Fibroblast of skin of back (primary cell): ENCODE measurements at regions not wholly inside any gene's neighbourhood (a gene's known extent, or its start where the extent isn't known, plus 50 kb on each side); places are given as distances from the start of the nearest gene placed in this dataset.

ENCODE experiments used
- DNase-seq: peaks from one replicate; pipeline ENCODE4 v3.0.0-alpha.2; 2013

DNA sequence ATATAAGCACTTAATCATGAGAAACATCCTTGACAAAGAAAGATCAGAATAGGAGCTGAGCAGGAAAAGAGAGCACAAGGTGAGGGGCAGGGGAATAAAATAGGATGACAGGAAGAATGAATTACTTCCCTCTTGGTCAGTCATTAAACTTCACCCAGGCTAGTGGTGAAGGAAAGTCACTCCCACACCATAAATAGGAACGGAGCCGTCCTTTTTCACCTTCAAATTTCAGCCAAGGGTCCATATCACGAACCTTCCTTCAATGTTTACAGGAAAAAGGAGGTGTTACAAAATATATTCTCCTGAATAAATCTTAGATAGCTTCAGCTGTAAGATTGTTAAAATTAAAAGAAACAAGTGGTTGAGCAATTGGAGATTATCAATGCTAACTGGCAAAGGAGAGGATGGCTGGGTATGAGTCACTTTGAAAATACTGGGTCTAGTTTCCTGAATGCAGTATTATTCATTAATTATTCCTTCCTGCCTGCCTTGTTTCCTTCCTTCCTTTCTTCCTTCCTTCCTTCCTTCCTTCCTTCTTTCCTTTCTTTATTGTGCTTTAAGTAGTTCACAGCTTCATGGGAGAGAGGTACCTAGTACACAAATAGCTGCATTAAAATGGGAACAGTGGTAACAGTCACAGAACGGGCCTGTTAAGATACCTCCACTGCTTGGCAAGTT, 292.3 kb upstream of the ID2 start:
- peak; percentile 21 for DNase-seq

DNA sequence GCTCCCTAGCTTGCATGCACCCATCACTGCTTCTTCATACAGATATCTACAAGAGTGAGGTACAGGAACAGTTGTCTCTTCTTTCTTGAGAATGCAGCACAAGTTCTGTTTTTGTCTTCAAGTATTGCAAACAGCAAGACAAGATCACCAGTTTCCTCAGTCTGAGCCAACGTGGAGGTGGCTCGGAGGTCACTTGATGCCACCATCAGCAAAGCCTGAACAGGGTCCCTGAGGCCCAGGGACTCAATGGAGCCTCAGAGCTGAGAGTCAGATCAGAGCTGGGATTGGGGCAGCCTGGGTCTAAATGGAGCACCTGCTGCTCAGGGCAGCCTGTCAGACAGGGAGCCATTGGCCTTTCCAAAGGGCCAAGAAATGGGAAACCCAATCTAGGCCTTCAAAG, 290.7 kb upstream of the ID2 start:
- DNase-seq = no peak

DNA sequence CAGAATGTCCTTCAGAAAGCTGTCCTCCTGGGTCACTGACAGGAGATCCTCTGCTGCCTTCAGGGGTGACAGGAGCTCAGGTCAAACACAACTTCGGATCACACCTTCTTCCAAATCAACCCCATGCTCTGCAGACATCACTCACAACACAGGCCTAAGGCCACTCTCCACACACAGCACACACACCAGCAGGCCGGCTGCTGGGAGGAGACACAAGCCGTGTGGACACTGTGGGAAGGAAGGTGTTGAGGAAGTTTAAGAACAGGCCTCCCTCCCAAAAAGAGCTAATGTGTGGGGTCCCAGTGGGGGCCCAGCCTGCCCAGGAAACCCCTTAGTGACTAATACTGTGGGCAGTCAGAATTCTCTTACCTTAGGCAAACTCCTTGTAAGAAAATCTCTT, 290.3 kb upstream of the ID2 start:
- no peak for DNase-seq

DNA sequence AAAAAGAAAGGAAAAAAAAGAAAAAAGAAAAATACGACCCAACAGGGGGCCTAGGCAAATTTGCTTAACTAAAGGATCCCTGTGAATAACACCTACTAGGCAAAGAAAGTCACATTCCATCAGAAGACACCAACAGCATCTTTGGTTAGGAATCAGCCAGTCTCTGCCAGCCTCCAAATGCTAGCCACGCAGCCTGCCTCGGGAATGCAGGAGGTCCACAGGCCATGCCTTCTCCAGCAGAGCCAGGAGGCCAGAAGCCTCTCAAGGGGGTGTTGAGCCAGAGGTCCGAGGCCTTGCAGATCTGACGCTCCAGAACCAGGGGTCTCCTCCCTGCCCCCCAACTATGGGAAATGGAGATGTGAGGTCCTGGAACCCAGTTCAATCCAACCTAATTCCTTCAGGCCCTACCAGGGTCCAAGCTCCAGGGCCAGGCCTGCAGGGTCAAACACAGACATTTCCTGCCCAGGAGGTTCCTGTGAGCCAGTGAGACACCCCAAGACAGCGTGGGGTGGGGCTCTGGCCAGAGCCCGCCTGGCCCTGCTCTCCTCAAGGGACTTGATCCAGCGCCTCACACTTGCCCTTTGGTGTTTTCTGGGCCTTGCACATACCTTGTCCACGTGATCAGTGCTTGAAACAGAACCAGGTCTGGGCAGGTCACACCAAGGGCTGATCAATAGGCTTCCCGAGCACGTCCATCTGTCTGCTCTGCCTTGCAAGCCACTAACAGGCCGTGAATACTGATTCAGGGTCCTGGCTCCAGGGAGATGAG, 289.6 kb upstream of the ID2 start:
- DNase-seq = no peak

DNA sequence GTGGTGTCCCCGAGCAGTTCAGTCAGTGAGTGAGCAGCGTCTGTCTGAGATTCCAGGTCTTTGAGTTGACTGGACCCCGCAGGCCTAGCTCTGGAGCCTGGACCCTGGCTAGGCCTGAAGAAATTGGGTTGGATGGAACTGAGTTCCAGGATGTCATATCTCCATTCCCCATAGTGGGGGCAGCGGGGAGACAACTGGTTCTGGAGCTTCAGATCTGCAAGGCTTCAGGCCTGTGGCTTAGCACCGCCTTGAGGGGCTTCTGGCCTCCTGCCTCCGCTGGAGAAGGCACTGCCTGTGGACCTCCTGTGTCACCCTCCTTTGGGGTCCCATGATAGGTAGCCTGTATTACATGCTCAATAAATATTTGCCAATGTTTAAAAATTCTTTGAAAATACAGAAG, 288.4 kb upstream of the ID2 start:
- no peak for DNase-seq

DNA sequence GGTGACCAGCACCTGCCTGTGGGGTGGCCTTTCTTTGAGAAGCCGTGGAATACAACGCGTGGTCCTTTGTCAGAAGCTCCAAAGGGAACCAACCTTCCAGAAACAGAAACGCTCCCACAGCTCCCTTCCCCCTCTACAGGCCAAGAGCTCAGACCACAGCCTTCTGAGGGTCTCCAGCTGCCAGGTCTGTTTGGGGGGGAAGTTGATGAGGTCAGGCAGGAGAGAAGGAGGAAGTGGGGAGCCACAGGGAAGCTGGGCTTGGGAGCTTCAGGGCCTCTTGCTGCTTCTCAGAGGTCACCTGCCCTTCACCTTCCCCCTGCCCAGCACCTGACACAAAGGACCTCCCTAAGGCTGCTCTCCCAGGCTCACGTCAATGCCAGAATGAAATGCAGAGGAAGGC, 287.7 kb upstream of the ID2 start:
- DNase-seq = no peak

DNA sequence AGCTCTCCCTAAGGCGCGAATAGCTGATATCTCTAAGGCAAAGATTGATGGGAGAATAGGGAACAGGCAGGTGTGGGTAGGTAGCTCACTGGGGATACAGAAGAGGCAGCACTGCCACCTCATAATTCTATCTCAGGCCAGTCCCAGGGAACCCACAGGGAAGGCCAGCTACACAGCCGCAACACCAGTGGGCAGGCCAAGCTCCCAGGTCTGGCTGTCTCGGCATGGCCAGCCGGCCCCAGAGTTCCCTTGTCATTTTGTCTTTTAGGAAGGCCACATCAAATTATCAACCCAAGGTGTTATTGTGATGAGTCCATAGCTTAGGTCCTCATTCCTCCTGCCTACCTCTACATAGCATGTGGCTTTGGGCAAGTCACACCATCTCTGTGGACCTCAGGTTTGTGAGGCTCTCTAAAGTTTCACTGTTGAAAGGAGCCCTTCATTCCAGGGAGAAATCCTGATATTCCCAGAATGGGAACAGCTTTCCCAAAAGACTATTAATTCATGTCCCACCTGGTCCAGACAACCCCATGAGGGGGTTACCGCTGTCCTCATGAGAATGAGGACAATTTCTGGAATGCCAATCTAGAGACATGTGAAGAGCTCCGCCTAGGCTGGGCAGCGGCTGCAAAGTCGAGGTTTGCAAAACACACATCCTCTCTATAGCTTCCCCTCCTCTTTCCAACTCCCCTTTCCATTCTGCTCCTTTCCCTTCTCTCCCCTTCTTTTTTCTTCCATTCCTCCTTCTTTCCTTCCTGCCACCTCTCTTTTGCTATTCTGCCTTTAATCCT, 287.1 kb upstream of the ID2 start:
- DNase-seq = no peak

DNA sequence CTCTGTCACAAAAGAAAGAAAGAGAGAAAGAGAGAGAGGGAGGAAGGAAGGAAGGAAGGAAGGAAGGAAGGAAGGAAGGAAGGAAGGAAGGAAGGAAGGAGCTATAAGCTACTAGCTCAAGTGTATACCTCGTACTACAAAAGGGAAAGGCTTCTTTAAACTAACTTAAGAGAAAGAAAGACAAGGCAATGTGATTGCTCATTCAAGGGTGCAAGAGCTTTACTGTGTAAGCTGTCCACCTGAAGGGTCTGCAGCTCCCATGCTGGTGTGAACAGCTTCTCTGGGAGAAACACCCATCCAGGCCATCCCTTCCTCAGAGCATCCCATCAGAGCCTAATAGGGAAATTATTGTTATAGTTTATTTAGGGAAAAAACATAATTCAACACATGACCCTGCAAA, 286.1 kb upstream of the ID2 start:
- DNase-seq = no peak

DNA sequence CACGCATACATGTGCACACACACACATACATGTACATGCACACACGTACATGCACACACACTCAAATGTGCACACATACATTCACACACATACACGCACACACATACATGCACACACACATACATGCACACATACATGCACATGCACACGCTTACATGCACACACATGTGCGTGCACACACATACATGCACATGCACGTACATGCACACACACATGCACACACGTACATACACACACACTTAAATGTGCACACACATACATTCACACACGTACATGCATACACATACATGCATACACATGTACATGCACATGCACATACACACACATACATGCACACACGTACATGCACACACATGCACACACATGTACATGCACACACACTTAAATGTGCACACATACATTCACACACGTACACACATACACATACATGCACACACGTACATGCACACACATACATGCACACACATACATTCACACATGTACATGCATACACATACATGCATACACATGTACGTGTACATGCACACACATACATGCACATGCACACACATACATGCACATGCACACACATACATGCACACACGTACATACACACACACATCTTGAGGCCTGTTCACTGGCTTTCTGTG, 283.7 kb upstream of the ID2 start:
- DNase-seq = no peak

DNA sequence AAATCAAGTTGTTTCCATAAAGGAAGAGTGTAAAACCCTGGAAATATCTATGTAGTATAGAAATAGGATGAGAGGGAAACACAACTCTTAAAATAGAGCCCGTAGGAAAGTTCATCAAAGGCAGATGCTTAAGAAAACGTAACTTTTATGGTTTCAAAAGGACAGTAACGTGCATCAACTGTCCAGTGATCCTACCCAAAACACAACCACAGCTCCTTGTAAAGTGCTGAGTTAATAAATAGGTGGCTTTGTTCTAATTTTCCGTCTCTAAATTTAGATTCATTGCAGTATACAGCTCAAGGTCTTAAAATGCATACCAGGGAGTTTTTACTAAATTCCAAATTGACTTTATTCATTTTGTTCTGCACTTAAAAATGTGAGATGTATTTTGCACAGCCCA, 282.1 kb upstream of the ID2 start:
- DNase-seq = no peak

DNA sequence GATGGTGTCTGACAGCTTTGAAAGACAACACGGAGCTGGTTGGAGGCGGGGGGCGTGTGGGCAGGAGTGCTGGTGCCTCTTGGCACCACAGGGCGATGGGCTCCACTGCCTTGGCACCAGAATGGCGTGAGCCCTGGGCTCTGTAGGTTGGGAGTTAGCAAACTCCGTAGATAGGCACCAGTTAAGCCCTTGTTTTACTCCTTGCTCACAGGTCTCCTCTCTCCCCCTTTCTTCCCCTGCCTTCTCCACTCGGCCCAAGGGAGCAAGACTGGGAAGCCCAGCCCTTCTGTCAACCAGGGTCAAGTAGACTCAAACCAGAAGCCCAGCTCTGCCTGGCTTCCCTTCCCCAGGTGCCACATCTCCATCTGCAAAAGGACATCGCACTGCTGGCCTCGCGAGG, 281.7 kb upstream of the ID2 start:
- no peak for DNase-seq

DNA sequence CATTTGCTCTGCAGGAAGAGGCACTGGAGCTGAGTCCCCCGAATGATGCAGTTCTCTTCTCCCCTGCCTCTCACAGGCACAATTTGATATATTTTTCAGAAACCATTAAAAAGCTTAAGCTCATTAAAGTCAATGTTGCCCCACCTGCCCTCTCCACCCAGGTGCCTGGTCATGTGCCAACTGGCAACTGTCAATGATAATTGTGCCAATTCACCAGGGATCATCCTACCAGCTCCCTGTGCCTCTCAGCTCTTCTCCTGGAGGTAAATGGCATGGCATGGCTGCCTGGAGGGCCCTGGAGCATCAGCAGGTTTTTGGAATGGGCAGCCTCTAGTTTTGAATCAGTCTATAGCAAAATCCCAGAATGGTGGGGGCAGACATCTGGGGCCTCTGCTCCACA, 279.6 kb upstream of the ID2 start:
- no peak for DNase-seq

DNA sequence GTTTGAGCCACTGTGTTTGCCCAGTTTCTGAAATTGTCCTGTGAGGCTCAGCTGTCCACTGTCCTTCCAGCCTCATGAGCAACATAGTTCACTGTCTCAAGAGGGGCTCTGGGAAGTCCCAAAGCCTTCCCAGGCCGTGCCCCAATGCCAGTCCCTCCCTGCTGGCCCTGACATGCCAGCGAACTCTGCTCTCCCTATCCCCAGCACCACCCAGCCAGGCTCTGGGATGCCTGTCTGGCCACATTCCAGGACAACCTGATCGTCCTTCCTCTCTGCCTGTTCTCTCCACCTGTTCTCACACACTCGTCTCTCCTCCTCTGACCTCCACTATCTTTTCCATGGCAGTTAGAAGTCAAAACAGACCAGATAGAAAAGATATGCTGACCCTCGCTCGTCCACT, 278.0 kb upstream of the ID2 start:
- no peak for DNase-seq

DNA sequence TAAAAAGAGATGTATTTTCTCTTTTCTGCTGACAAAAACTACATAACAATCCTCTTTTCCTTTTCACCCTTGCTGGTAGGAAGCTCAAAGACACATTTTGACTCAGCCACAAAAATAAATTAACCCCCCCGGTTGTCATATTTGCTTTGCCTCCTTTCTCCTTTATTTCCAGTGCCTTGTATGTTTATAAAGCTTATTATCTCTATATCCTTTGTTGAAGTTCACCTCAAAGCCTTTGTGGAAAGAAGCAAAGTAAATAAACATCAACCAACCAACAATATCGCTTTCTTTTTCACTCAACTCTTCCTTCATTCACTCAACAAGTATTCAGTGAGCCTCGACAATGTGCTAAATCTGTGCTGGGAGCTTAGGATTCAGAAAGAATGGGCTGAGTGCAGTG, 276.5 kb upstream of the ID2 start:
- no peak for DNase-seq

DNA sequence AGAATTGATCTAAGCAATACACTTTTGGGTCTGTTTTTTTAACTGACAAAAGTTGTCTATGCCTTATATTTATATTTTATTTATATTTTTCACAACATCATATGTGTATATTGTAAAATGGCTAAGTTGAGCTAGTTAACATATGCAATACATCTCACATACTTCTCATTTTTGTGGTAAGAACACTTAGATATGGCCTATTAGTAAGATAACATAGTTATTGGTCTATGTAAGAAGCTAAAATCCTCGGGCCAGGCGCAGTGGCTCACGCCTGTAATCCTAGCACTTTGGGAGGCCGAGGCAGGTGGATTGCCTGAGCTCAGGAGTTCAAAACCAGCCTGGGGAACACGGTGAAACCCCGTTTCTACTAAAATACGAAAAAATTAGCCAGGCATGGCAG, 275.6 kb upstream of the ID2 start:
- DNase-seq = peak; percentile 46

DNA sequence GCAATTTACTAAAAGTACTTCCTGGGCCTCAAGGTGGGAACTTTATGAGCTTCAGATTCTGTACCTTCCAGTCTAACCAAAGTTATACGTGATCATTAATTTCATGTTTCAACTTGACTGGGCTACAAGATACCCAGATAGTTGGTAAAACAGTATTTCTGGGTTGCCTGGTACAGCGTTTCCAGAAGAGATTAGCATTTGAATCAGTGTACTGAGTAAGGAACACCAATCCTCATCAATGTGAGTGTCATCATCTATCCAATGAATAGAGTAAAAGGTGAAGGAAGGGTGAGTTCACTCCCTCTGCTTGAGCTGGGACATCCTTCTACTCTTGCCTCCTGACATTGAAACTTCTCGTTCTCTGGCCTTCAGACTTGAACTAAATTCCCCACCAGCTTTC, 274.5 kb upstream of the ID2 start:
- no peak for DNase-seq

DNA sequence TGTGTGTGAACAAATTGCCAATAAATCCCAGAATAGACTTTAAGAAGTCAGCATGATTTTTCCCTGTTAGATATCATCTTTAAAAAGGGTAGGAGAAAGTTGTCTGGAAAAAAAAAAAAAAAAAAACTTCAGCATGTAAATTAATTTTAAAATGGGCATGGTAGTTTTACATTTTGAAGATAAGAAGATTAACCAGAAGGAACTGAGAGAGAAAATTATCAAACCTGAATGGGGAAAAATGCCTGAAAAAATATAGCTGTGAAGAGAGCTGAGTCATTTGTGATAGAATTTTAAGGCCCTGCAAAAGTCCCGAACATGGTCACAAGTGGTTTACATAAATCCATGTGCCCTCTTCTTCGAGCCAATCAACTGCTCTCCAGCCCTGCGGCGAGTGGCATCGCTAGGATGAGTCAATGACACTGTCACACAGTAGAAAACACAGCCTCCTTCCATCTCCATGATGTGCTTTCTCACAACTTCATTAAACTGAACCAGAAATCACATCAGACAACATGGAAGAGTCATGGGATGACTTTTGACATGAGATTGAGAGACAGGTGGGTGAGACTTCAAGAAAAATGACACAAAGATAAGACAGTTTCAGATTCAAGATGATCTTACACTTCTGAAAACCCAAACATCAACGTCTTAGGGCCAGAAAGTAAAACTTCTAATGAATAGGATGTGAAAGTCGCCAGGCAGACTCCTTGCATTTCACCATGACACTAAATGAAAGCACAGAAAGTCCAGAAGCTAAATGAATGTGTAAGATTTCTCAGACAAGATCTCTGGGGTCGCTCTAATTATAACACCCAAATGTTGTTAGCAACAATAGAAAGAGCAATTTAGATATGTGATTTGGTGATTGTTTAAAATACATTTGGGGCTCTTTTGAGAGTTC, 273.0 kb upstream of the ID2 start:
- no peak for DNase-seq

DNA sequence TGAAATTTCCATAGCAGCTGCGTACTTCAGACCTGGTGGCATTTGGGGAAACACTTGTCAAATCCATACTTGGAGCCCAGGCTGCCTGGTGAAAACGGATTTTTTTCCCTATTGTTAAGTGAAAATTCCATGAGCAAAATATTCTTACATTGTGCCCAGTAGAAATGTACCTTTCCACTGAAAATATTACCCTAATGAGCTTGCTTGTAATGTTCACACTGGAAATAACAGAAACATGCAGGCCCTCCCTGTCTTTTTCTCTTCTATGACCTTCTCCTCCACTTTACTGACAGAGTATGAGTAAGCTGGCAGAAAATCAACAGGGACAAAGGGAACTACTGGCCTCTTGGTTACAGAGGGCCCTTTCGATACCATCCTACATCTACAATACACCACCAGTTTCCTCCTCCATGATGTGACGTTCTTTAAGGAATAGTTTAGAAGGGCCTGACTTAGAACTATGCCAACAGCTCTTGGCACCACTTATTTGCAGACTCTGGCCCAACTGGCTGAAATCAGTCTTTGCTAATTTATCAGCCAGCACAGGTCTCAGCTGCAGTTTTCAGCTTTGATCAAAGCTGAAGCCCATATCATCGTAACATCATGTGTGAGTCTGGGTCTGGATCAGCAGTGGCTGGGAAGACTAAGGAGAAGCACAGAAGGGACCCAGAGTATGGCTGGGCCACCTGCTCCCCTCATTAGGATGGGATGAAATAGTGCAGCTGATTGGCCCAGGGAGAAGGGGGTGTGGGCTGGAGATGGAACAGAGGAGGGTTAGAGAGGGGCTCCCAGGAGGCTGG, 272.2 kb upstream of the ID2 start:
- no peak for DNase-seq

DNA sequence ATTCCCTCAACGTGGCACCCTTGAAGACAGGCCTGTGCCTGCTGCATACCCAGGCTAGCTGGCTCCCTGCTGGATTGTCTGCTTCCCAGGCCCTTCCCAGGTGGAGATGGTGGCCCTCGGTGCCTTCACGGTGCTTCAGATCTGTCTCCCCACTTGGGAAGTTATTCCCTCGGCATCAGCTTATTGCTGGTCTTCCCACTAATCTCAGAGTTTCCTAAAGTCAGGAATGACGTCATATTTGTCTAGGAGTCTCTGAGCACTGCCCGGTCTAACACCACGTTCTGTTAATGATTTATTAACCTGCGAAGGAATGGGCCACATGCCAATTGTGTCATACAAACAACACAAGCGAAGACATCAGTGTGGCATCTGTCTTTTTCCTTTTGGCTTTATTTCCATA, 269.8 kb upstream of the ID2 start:
- no peak for DNase-seq

DNA sequence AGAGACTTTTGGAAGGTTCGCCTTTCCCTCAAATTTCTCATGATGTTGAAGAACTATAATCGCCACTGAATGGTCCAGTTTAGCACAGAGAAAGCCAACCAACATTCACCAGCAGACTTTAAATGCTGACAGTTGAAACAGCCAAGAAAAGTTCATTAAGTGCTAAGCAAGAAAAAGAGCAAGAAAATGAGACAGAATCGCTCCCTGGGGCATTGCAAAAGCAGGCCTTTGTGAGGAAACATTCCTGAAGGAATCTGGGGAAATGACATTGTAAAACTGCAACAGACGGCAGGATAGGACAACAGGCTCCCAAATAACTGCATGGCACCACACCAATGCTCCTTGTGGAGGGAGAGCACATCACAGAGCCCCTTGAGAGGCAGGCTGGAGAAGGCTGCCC, 269.3 kb upstream of the ID2 start:
- peak; percentile 58 for DNase-seq

DNA sequence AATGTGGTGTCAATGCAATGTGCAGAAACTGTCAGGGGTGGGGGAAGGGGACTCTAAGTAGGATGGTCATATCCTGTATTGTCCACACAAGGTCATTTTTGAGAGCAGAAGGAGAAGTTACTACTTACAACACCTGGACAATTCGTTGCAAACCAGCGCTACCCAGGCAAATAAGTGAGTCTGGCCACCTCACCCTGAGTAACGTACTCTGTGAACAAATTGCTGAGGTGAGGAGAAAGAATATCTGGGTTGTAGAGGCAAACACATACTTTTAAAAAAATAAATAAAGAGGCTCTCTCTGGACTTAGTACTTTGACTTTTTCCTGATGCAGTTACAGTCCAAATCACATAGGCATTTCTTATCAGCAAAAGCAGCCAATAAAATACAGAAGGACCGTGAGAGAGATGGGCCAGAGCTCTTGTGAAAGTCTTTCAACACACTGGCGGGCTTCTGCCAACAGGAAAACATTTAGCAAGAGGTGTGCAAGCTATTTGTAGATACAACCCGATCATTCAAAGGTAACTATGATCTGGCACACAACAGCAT, 268.2 kb upstream of the ID2 start:
- DNase-seq = no peak
